ENCODE measurements at regions not wholly inside any gene's neighbourhood (a gene's known extent, or its start where the extent isn't known, plus 50 kb on each side); places are given as distances from the start of the nearest gene placed in this dataset.
"Not testable (repeated sequence)": the region's sequence is repeated elsewhere in the genome, so short reads cannot be mapped to it uniquely, and the experiment has no call there.

DNA sequence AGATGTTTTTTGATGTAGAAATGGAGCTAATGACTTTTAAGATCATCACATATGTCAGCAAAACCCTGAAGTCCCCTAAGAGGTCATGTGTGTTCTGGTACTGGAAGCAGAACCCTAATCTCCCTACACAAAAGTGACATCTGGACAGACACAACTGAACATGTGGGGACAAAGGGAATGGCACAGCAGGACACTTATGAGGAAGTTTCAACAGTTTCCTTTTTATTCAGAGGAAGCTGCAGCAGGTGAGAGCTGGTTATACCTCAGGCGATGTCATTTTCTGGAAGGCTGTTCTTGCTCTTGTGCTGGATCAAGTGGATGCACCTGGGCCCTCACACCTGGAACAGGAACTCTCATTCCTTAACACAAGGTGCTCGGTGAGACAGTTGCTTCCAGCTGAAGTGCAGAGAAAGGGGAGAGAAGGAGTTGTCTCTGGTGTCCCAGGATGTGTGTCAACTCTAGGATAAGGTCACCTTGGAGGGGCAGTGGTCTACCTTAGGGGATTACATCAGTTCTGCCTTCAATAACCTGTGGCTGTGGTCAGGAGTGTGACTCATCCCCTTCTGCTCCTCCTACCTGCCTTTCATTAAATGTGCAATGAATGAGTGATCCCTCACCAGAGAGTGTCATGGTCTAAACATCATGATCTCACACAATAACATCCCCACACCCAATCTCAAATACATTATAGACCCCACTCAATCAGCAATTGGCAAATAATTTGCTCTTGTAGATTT is 463.4 kb downstream of the TMEM121 start:
- DNase-seq: no peak

DNA sequence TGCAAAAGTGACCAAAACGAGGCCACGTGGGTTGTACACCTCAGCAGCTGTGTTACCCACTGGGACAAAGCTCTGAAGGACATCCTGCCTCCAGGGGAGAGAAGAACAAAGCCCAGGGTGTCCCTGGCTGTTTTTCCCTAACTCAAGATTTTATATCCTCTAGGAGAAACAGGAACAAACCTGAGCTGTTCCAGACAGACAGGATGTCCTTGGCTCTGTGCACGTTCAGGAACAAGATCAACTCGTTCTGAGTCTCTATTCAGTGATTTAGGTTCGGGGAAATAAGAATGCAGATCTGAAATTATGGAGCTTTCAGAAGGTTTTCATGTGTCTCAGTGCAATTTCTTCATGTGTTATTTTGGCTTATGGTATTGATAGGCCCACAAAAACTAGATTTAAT is 465.3 kb downstream of the TMEM121 start:
- not testable (repeated sequence) for DNase-seq

DNA sequence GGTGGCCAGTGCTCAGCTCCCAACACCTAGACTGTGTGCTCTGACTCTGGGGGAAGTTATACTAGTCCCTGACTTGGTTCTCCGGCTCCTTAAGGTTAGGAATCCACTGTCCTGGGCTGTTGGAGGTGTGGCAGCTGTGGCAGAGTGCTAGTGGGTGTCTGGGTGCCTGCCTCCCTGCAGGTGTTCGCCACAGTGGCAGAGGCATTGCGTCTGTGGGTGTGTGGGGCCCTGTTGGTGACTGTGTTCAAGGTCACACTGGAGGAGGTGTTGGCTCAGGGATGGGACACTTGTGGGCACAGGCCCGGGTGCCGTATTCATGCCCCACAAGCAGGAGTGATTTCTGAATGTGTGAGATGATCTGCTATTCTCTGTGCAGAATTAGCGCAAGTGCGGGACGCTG is 467.4 kb downstream of the TMEM121 start:
- no peak for DNase-seq

GRCh38 chr14:105995011-105995710 is 468.8 kb downstream of the TMEM121 start:
- not testable (repeated sequence) for DNase-seq

DNA sequence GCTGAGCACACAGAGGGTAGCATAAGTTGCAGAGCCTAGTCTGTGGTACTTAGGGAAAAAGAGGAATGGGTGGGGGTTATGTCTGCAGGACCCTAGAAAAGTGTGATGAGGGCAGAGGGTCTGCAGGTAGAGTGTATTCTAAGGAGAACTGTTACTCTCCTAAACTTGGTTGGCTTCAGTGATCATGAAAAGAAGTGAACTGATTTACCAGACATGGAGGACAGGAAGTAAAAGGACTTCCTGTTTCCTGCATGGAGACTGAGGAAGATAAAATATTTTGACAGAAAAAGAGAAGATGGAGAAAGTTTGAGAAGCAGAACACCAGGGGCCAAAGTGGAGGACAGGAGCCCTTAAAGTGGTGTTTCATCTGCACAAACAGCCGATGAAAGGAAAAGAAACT is 472.2 kb downstream of the TMEM121 start:
- not testable (repeated sequence) for DNase-seq

DNA sequence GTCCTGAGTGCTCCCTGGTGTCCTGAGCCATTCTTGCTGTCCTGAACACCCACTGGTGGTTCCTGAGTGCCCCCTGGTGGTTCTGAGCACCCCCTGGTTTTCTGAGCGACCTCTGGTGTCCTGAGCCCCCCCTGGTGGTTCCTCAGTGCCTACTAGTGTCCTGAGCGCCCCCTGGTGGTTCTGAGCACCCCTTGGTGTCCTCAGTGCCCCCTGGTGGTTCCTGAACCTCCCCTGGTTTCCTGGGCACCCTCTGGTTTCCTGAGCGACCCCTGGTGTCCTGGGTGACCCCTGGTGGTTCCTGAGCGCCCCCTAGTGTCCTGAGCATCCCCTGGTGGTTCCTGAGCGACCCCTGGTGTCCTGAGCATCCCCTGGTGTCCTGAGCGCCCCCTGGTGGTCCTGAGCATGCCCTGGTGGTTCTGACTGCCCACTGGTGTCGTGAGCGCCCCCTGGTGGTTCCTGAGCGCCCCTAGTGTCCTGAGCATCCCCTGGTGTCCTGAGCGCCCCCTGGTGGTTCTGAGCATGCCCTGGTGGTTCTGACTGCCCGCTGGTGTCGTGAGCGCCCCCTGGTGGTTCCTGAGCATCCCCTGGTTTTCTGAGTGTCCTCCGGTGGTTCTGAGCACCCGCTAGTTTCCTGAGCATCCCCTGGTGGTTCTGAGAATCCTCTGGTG is 473.1 kb downstream of the TMEM121 start:
- no peak for DNase-seq

DNA sequence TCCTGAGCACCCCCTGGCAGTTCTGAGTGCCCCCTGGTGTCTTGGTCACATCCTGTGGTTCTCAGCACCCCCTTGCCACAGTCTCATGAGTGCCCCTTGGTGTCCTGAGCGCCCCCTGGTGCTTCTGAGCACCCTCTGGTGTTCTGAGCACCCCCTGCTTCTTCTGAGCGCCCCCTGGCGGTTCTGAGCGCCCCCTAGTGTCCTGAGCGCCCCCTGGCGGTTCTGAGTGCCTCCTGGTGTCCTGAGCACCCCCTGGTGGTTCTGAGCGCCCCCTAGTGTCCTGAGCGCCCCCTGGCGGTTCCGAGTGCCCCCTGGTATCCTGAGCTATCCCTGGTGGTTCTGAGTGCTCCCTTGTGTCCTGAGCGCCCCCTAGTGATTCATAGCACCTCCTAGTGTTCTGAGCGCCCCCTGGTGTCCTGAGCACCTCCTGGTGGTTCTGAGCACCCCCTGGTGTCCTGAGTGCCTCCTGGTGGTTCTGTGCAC is 473.7 kb downstream of the TMEM121 start:
- DNase-seq: not testable (repeated sequence)

GRCh38 chr14:106001277-106001676 is 474.9 kb downstream of the TMEM121 start:
- DNase-seq: not testable (repeated sequence)

GRCh38 chr14:106003351-106003750 is 477.0 kb downstream of the TMEM121 start:
- no peak for DNase-seq

GRCh38 chr14:106004937-106005795 is 478.8 kb downstream of the TMEM121 start:
- not testable (repeated sequence) for DNase-seq

- not testable (repeated sequence) for DNase-seq
Measured at GRCh38 chr14:106006043-106006442, 479.7 kb downstream of the TMEM121 start.

- DNase-seq: not testable (repeated sequence)
Measured at GRCh38 chr14:106006716-106007115, 480.3 kb downstream of the TMEM121 start.

DNA sequence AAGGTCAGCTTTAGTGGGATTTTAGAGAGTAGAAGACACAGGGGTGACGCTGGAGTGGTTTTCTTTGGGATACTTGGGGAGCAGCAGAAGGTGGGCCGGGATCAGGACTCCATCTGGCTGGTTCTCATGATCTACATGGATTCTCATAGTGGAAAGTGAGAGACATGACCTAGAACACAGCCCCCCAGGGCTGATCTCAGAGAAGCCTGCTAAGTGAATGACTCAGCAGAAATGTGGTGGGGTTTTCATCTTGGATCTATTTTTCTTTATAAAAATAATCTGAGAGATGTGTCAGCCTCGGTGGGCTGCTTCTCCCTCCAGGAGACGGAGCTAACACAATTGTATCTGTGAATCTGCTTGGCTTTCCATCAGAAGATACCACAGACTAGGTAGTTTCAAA is 484.4 kb downstream of the TMEM121 start:
- no peak for DNase-seq

GRCh38 chr14:106011631-106012360 is 485.4 kb downstream of the TMEM121 start:
- DNase-seq: not testable (repeated sequence)

GRCh38 chr14:106012361-106012725 is 486.0 kb downstream of the TMEM121 start:
- DNase-seq: not testable (repeated sequence)

DNA sequence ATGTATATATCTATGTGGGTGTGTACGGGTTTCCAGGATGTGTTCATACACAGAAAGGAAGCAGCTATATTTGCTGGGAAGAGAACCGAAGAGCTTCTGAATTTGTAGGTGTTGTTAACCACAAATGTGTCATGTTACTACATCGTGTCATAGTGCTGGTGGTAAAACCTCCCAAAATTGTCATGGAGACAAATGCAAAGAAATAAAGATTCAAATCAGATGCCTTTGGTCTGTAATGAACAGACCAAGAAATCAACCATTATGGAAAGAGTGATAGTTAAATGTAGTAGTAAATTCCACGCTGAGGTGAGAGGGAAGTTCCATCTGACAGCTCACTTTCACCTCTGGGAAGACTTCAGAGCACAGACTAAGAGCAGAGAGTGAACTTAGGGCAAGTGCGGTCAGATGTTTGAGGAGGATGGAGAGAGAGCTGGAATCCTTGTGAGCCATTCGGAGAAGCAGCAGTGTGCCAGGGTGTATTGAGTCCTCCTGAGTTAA is 487.5 kb downstream of the TMEM121 start:
- no peak for DNase-seq

DNA sequence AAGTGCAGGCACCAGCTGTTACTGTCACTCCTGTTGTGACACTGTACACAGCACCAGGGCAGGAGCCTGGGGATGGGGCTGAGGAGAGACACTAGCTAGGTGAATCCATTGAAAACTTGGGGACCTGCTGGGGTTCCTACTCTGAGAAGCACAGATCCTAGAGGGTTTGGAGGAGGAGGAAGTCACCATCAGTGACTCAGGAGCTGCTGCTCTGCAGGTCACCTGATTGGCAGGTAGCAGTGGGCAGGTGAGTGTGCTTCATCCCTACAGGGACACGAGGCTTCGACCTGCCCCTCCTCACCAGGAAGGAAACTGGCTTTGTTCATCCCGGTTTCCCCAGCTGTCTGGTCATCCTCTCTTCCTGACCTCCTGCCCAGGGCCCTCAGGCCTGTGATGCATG is 491.6 kb downstream of the TMEM121 start:
- DNase-seq: not testable (repeated sequence)

- DNase-seq: no peak
Measured at GRCh38 chr14:106021832-106022231, 495.4 kb downstream of the TMEM121 start.

- DNase-seq: not testable (repeated sequence)
Measured at GRCh38 chr14:106022648-106023047, 496.3 kb downstream of the TMEM121 start.

DNA sequence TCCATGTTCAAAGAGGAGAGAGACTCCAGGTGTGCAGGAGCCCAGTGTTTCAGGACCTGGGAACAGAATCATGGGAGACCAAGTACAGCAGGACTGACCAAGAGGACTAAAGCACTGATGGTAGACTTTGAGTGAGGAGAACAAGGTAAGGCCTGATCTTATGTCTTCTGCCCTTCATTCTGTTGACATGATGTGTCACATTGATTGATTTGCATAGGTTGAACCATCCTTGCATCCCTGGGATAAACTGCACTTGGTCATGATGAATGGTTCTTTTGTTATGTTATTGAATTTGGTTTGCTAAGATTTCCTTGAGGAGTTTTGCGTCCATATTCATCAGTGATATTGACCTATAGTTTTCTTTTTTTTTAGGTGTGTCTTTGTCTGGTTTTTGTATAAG is 497.0 kb downstream of the TMEM121 start:
- DNase-seq: no peak

DNA sequence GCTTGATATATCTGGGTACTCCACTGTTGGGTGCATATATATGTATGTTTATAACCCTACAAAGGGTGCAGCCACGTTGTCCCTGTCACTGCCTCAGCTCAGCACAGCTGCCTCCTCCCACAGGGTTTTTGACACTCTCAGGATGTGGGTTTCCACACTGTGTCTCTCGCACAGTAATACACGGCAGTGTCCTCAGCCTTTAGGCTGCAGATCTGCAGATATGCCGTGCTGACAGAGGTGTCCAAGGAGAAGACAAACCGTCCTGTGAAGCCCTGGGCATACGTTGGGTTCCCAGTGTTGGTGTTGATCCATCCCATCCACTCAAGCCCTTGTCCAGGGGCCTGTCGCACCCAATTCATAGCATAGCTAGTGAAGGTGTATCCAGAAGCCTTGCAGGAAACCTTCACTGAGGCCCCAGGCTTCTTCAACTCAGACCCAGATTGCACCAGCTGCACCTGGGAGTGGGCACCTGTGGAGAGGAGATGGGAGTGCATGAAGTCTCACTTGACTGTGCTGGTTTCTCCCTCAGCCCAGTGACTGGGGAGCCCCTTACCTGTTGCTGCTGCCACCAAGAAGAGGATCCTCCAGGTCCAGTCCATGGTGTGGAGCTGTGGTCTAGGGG is 498.7 kb downstream of the TMEM121 start:
- no peak for DNase-seq

Data from NCI-H774 (cell line).